Stimulated activated CD8-positive, alpha-beta memory T cell treated with anti-CD3 and anti-CD28 coated beads, Interleukin-2, amount 100 ng/mL, for 1 hour (primary cell): ENCODE measurements at regions not wholly inside any gene's neighbourhood (a gene's known extent, or its start where the extent isn't known, plus 50 kb on each side); places are given as distances from the start of the nearest gene placed in this dataset.
"Not testable (repeated sequence)": the region's sequence is repeated elsewhere in the genome, so short reads cannot be mapped to it uniquely, and the experiment has no call there.

Experiments
- DNase-seq, 2 donors: peaks; one replicate each; pipeline ENCODE4 v3.0.0-alpha.2; 2020; ENCODE audit warnings: low read depth in 2 of 2

DNA sequence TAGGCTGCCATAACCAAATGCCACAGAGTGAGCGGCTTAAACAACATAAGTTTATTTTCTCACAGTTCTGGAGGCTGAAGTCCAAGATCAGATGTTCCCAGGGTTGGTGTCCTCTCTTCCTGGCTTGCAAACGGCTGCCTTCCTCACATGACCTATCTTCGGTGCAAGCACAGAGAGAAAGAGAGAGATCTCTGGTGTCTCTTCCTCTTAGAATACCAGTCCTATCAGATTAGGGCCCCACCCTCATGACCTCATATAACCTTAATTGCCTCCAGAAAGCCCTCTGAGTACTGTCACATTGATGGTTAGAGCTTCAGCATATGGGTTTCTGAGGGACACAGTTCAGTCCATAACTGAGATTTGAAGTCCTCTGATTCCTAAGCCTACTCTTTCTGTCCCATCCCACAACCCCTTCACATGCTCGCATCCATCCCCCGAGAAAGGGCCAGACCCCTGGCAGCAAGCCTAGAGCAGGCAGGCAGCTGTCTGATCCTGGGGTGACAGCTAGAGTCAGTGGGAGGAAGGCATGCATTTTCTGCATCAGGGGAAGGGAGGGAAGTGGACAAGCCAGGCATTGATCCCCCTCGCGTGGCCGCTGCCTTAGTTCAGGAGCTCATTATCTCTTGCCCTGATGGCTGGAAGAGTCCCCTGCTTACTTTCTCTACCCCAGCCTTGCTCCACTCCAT is 114.1 kb downstream of the FAR1 start:
- DNase-seq: no peak

DNA sequence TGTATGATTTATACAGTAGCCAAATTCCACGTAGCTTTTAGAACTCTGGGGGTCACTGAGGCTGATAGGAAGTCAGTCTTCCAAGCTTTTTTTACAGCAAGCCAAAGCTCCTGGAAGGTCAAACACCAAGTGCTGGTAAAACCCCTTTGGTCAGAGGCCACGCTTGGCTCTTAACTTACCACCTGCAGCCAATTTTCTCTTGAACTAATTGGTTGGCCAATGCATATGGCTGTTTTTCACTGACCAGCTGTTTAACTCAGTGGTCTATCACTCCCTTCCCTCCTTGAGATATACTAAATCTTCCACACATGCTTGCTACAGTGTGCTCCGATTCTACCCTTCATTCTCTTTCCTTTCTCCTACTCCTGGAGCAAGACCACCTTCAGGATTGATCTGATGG is 116.0 kb downstream of the FAR1 start:
- no peak for DNase-seq

GRCh38 chr11:13784855-13785254 is 116.4 kb downstream of the FAR1 start:
- no peak for DNase-seq

DNA sequence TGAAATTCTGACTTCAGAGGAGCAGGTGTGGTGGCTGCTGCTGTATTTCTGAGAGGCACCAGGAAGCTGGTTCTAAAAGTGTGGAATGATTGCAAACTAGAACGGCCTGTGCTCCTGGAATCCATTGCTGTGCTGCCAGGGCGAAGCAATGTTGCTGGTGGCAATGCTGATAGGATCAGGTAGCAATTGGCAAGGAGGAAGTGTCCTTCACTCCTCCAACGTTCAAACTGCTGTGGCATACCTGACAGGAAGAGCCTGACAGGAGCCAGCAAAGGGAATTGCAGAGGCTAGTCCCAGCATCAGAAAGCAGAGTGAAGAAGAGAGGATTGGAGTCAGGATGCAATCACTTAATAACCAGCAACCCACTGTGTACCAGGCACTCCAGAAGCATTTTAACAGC is 118.2 kb downstream of the FAR1 start:
- DNase-seq: no peak

GRCh38 chr11:13797616-13798015 is 129.1 kb downstream of the FAR1 start:
- not testable (repeated sequence) for DNase-seq

- no peak for DNase-seq
Observed at GRCh38 chr11:13800901-13801300, 132.4 kb downstream of the FAR1 start.

- DNase-seq: no peak
Observed at GRCh38 chr11:13818325-13818724, 144.2 kb upstream of the SPON1 start.

DNA sequence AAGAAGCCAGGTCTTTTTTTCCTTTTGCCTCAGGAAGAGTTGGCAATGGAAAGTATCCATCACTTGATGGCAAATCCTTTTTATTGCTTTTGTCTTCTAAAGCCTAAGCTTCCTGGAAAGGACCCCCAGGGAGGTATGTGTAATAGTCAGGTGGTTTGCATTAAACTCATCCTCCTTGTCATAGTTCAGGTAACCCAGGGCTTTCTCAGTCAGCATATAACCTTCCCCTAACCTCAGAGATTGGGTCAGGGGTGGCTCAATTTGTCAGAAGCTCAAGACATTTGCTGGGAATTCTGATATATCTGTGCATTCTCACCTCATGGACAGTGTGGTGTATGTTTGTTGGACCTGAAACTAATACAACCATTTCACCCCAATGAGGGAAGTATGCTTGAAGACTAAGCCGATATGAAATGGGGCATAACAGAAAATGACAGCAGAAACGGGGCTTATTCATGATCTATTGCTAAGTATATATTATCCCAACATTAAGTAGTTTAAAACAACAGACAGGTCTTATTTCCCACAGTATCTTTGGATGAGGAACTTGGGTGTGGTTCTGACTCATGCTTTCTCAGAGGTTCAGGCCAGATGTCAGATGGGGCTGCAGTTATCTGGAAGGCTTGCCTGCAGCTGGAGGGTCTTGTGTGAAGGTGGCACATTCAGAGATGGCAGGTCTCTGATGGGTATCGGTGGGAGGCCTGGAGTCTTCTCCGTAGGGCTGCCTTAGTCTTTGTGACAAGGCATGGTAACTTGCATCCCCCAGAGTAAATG is 135.8 kb upstream of the SPON1 start:
- no peak for DNase-seq

GRCh38 chr11:13831696-13832095 is 130.8 kb upstream of the SPON1 start:
- no peak for DNase-seq

DNA sequence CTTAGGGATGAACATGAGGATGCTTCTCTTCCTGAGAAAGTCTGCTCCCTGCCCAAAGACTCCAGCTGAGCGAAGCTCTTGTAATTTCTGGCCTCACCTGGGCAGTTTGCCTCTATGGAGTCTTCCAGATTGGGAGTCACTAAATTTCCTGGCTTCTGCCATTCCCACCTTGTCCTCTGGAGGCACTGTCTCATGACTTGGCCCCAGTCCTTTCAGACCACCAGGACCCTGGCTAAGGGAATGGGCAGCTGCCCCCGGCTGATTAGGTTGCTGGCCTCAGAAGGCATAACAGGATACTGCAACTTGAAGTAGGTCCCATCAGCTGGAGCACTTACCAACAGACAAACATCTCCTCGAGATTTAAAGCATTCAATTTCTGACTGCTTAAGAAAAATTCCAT is 128.1 kb upstream of the SPON1 start:
- no peak for DNase-seq

DNA sequence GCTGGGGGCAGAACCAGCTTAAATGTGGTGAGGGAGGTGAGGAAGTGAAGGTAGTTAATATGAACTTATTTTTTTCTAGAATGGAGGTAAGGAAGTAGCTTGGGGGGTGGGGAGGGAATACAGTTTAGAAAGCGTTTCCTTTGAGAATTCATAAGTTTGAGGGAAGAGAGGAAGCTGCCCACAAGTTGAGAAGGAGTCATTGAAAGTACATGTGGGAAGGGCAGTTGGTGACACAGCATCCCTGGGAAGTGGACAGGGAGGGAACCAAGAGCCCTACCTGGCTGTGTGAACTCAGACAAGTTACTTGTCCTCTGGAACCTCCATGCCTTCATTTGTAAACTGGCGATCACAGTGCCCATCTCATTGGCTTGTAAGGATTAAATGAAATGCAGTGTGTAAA is 125.9 kb upstream of the SPON1 start:
- no peak for DNase-seq

DNA sequence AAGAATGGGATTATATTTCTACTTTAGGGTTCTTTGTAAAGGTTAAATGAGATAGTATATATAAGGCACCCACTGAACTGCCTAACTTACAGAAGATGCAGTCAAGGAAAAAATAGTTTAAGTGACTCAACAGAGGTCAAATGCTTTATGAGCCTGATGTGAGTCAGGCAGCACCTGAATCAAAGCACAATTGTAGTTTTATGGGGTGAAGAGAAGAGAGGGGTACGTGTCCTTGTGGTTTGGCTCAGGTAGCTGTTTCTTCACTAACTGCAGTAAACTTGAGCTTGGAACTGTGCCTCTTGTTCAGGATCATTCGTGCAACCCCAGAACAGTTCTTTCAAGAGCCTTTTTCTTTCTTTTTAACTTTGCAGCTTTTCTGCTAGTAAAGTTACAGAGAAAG is 125.2 kb upstream of the SPON1 start:
- no peak for DNase-seq

DNA sequence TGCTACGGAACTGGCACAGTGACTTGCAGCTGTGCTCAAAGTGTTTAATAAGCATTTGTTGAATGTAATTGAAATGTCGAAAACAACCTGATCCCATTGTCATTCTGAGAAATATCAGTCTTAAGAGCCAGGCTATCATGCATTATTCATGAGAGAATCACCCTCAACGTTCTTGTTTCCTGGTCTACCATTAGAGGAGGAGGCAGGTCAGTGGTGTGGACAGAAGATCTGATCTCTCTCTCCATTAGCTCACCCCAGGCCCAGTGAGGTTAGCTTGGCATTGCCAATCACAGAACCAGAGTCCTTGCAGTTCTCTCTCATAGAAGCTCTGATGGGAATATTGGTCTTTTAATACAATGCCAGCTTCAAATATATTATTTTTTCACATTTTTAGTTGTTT is 121.1 kb upstream of the SPON1 start:
- no peak for DNase-seq

DNA sequence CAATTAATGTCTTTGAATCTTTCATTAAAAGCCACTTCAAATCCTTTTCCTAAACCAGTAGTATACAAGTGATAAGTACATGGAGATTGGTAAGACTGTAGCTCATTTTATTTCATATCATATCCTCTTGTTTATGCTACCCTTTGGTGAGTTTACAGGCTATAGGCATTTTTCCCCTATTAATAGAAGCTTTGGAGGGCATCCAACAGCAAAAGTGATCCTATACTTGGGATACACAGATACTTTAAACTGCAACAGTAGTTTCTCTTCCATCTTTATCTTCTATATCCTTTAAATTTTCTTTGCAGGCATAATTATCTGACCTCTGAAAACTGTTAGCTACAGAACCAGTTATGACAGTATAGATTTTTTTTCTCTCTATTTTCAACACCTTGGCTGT is 114.5 kb upstream of the SPON1 start:
- no peak for DNase-seq

GRCh38 chr11:13850231-13851005 is 112.1 kb upstream of the SPON1 start:
- DNase-seq: no peak

DNA sequence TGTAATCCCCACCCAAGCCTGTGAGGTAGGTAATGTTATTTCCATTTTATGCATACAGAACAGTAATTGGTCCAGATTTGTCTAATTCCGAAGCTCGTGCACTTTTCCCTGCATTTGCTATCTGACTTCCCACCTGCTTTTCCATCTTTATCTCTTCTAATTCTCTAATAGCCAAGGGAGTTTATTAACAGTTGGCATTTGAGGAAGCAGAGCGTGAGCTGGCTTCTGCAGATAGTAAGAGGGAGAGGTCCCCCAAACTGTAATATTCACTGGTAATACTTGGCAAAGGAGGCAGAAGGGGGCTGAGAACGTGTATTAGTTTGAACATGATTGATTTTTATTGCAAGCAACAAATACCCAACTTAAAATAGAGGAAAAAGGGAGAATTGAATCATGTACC is 110.8 kb upstream of the SPON1 start:
- no peak for DNase-seq

DNA sequence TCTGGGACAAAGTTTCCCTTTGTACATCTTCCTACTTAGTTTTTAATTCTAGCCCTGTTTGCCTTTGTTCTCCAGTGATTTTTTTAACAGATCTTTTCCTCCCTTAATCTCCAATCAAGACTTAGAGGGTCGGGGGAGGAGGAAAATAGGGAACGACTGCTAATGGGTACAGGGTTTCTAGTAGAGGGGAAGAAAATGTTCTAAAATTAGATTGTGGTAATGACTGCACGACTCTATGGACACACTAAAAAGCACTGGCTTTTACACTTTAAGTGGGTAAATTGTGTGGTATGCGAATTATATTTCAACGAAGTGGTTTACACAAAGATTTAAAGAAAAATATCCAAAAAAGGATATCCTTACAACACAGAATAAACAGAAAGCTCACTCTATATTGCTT is 110.0 kb upstream of the SPON1 start:
- no peak for DNase-seq

- no peak for DNase-seq
Observed at GRCh38 chr11:13857828-13858227, 104.7 kb upstream of the SPON1 start.

- DNase-seq: peak in 1 of 2 donors; percentile 18
Observed at GRCh38 chr11:13859892-13860291, 102.6 kb upstream of the SPON1 start.

DNA sequence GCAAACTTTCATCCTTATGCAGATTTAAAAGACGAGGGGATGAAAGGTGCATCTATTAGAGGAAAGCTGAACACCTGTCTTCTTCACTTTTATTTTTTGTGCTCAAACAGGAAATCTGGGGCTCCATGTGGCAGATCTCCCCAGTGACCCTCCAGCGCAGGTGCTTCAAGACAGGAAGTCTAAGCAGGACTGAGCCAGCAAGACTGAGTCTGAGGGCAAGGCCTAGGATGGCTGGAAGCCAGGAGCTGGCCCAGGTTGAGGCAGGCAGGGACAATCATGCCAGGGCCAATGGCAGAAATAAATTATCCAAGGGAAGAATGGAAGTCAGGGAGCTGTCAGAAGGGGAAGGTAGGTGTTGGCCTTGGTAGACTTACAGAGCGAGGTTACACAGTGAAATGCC is 101.1 kb upstream of the SPON1 start:
- no peak for DNase-seq

GRCh38 chr11:13862845-13863392 is 99.6 kb upstream of the SPON1 start:
- DNase-seq: no peak

DNA sequence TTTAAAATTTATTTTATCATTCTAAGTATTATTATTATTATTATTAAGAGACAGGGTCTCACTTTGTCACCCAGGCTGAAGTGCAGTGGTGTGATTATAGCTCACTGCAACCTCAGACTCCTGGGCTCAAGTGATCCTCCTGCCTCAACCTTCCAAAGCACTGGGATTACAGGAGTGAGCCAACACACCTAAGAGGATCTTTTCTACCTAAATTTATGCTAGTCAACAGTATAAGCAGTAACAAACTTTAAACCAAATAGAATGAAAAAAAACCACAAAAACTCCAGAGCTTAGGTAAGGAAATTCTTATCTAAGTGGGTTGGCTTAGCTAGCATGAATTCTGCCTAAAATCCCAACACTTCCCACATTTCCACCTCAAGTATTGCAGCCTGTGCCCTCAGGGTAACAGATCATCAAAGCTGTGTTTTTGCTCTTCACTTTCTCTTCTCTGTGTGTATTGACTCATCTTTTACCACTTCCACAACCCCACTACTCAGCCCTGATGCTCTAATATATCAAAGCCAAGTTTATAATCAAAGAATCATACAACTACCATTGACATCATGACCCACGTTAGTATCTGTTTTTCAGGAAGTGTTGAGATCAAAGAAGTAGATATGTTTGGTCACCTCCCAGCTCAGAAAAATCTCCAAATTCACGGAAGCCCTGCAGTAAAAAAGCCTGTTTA is 93.7 kb upstream of the SPON1 start:
- no peak for DNase-seq
